HL-60 (cell line): ENCODE measurements at regions not wholly inside any gene's neighbourhood (a gene's known extent, or its start where the extent isn't known, plus 50 kb on each side); places are given as distances from the start of the nearest gene placed in this dataset.

Experiments
- DNase-seq, 2 experiments: peaks; one replicate each; pipeline ENCODE4 v3.0.0-alpha.2; 2010 to 2020; ENCODE audit warnings: low read depth in 1 of 2, low spot score in 1 of 2
- H3K27ac ChIP-seq: fragments of 250-450 bp; sonication (Bioruptor Pico); replicated peaks from 2 replicates; pipeline ENCODE4 v1.5.1; 2020; ENCODE audit warnings: mild to moderate bottlenecking, moderate library complexity
- H3K27me3 ChIP-seq: fragments of 250-450 bp; sonication (Bioruptor Pico); 2 replicates; pipeline ENCODE4 v1.5.1; 2021; ENCODE audit warnings: mild to moderate bottlenecking, moderate library complexity; ENCODE audit not compliant: insufficient read depth, poor library complexity, severe bottlenecking
- H3K4me3 ChIP-seq: replicated peaks from 2 replicates; pipeline ENCODE4 v1.5.1; 2011; ENCODE audit warnings: mild to moderate bottlenecking, control low read depth, low read length; ENCODE audit not compliant: insufficient read depth
- CTCF ChIP-seq: IDR thresholded peaks from one replicate; pipeline ENCODE4 v1.5.1; 2011; ENCODE audit warnings: low read length, control low read depth, inconsistent platforms; ENCODE audit not compliant: insufficient read depth
- GABPA ChIP-seq: IDR thresholded peaks from 2 replicates; pipeline ENCODE4 v1.6.1; 2012; ENCODE audit warnings: low read depth
- POLR2AphosphoS5 ChIP-seq: IDR thresholded peaks from 2 replicates; pipeline ENCODE4 v1.6.1; 2012; ENCODE audit warnings: low read depth
- REST ChIP-seq: IDR thresholded peaks from 2 replicates; pipeline ENCODE4 v1.6.1; 2012; ENCODE audit warnings: low read depth; ENCODE audit not compliant: insufficient replicate concordance
- SPI1 ChIP-seq: IDR thresholded peaks from 2 replicates; pipeline ENCODE4 v1.6.1; 2012; ENCODE audit warnings: low read depth, mild to moderate bottlenecking, borderline replicate concordance

- Histone ChIP-seq H3K4me3 (no peak overlapping the region), H3K27me3 (no peaks in the 10 kb centered on the region), H3K27ac (no peak overlapping the region)
- no peak for DNase-seq
- TF ChIP-seq REST (no peak), POLR2AphosphoS5 (no peak), CTCF (no peak), GABPA (no peak), SPI1 (no peak)
These were observed 221.1 kb downstream of the KTN1 start for GRCh38 chr14:55801121-55801520.

GRCh38 chr14:55802986-55803872 is 223.2 kb downstream of the KTN1 start:
- no peak for TF ChIP-seq REST
- no peak for TF ChIP-seq POLR2AphosphoS5
- no peak for TF ChIP-seq SPI1
- TF ChIP-seq GABPA: no peak
- TF ChIP-seq CTCF: no peak
- peak in 1 of 2 experiments; percentile 22 for DNase-seq
- Histone ChIP-seq H3K27me3 (no peaks in the 10 kb centered on the region), H3K4me3 (no peak overlapping the region), H3K27ac (no peak overlapping the region)

GRCh38 chr14:55803873-55804553 is 224.0 kb downstream of the KTN1 start:
- DNase-seq: no peak
- H3K27me3 ChIP-seq: no peaks in the 10 kb centered on the region
- H3K4me3 ChIP-seq: no peak overlapping the region
- TF ChIP-seq REST (no peak), GABPA (no peak), CTCF (no peak), POLR2AphosphoS5 (no peak), SPI1 (no peak)
- H3K27ac ChIP-seq: no peak overlapping the region
